PC-3 (cell line): ENCODE measurements at regions not wholly inside any gene's neighbourhood (a gene's known extent, or its start where the extent isn't known, plus 50 kb on each side); places are given as distances from the start of the nearest gene placed in this dataset.

Experiments
- EZH2phosphoT487 ChIP-seq: fragments of 300-600 bp; sonication (generic); IDR thresholded peaks from 2 replicates; pipeline ENCODE4 v1.6.1; 2018; ENCODE audit warnings: mild to moderate bottlenecking, antibody characterized with exemption, low read length, borderline replicate concordance
- TF ChIP-seq, protein P1 (sequence below): fragments of 300-600 bp; sonication (generic); conservative IDR thresholded peaks from 2 replicates; pipeline ENCODE4 v1.5.1; 2017; ENCODE audit warnings: antibody characterized with exemption, low read depth, mild to moderate bottlenecking, low read length

GRCh38 chr13:64371461-64371860 lies 2858.7 kb downstream of the PCDH9 start:
- TF ChIP-seq, protein P1, sequence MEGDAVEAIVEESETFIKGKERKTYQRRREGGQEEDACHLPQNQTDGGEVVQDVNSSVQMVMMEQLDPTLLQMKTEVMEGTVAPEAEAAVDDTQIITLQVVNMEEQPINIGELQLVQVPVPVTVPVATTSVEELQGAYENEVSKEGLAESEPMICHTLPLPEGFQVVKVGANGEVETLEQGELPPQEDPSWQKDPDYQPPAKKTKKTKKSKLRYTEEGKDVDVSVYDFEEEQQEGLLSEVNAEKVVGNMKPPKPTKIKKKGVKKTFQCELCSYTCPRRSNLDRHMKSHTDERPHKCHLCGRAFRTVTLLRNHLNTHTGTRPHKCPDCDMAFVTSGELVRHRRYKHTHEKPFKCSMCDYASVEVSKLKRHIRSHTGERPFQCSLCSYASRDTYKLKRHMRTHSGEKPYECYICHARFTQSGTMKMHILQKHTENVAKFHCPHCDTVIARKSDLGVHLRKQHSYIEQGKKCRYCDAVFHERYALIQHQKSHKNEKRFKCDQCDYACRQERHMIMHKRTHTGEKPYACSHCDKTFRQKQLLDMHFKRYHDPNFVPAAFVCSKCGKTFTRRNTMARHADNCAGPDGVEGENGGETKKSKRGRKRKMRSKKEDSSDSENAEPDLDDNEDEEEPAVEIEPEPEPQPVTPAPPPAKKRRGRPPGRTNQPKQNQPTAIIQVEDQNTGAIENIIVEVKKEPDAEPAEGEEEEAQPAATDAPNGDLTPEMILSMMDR = no peak
- no peak for TF ChIP-seq EZH2phosphoT487
